ENCODE measurements at regions not wholly inside any gene's neighbourhood (a gene's known extent, or its start where the extent isn't known, plus 50 kb on each side); places are given as distances from the start of the nearest gene placed in this dataset.

- no peak for DNase-seq
Observed at GRCh38 chr2:12090072-12090471, 343.6 kb downstream of the LPIN1 start.

- no peak for DNase-seq
Observed at GRCh38 chr2:12090590-12090989, 344.2 kb downstream of the LPIN1 start.

GRCh38 chr2:12091201-12091806 is 344.9 kb downstream of the LPIN1 start:
- DNase-seq: no peak

- no peak for DNase-seq
Observed at GRCh38 chr2:12094134-12094533, 347.7 kb downstream of the LPIN1 start.

- DNase-seq: no peak
Observed at GRCh38 chr2:12096051-12096787, 349.8 kb downstream of the LPIN1 start.

GRCh38 chr2:12096788-12097449 is 350.5 kb downstream of the LPIN1 start:
- no peak for DNase-seq

DNA sequence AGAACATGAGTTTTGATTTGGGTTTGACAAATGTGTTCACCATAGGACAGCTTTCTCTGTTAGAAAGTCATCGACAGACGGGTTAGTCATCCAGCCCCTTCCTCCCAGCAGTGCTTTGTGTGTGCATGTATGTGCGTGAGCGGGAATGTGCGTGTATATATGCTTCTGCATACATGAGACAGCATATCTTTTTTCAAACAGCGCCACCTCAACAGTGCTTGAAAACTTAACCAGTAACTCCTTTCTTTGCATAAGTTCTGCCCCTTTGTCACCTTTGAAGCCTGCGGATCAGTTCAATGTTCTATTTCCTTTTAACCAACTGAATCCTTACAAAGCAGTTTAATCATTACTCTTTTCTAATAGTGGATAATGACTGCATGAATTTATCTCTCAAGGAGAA is 351.4 kb downstream of the LPIN1 start:
- DNase-seq: no peak

DNA sequence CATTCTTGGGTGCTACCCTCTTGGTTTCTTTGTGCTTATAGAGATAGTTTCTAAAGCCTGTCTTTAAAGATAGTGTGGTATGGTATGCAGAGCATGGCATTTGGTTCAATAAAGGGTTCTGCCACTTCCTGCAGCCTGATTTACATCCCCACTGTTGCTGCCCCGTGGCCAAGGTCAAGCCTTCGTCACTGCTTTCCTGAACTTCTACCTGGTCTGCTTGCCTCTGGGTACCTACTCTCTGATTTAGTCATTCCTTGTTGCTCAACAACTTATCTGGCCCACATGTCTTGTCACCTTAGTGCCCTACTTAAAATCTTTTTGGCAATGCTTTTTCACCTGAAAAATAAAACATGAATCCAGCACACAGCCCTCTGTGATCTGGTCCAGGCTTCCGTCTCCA is 352.9 kb downstream of the LPIN1 start:
- DNase-seq: no peak

GRCh38 chr2:12102679-12103078 is 356.2 kb downstream of the LPIN1 start:
- no peak for DNase-seq

GRCh38 chr2:12105180-12105579 is 358.7 kb downstream of the LPIN1 start:
- DNase-seq: no peak

GRCh38 chr2:12106440-12107080 is 360.1 kb downstream of the LPIN1 start:
- DNase-seq: no peak

DNA sequence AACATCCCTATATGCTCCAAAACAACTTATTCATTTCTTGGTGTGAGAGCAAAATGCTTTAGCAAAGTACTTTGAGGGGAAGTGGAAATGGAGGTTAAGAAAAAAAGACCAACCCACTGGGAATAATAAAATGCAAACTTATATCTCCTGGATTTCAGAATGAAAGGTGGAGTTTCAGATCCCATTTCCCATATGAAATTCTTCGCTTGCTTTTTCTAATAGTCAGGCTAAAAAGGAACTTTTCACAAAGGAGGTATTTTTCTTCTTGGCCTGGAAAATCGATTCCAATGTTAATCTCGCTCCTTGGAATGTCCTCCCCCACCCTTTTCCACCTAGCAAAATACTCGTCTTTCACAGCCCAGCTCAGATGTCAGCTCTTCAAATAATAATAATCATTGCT is 360.9 kb downstream of the LPIN1 start:
- DNase-seq: no peak

- no peak for DNase-seq
Observed at GRCh38 chr2:12107939-12108338, 361.5 kb downstream of the LPIN1 start.

GRCh38 chr2:12109363-12110017 is 363.1 kb downstream of the LPIN1 start:
- DNase-seq: no peak

GRCh38 chr2:12110074-12110473 is 363.6 kb downstream of the LPIN1 start:
- DNase-seq: no peak

DNA sequence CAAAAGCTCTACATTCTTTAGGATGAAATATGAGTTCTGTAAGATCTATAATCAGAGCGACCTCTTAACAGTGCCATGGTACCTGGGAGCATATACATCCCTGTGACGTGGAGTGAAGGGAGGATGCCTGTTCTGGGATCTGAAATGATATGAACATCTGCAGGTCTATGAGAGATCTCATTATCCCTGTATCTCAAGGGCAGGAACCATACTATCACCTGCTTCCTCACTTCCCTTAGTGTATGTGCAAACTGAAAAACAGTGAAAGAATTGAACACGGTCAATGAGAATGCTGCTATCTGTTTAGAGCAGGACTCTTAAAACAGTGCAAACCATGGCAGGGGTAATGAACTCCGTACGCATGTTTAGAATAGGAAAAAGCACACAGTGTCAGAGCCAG is 364.0 kb downstream of the LPIN1 start:
- no peak for DNase-seq

DNA sequence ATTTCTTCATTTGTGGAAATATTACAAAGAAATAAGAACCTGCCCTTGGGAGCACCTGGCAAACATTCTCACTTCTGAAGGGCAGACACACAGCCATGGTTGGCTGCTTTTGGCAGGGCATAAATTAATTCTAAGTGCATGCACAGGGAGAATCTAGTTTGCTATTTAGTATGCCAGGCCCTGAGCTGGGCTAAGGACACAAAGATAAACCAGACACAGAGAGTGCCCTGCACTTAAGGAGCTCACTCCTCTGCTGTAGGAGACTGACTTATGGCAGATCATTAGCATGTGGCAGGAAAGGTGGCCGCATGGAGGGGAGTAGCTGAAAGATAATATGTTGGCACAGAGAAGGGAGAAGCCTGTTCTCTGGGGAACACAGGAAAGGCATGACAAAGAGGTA is 367.0 kb downstream of the LPIN1 start:
- DNase-seq: no peak

GRCh38 chr2:12114816-12115215 is 368.4 kb downstream of the LPIN1 start:
- DNase-seq: no peak

DNA sequence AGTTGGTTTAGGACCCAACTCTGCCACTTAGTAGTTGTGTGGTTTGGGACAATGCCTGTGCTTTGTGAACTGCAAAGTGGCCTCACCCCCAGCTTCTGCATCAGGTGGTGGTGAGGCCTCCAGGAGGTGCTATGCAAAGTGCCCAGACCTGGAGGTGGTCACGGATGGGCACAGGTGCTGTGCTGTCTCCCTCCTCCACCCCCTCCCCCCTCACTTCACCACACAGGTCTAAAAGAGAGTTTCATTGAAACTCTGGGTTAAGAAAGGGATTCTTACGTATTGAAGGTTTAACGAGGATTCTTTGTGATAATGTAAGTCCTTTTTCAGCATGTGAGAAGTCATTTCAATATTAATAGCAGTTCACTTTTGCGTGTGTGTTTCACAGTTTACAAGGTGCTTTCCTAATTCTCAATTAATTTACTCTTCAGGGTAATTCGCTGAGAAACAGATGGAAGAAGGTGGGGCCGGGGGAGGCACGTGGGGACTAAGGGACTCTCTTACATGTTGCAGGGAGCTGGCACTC is 369.9 kb downstream of the LPIN1 start:
- no peak for DNase-seq

GRCh38 chr2:12119841-12120240 is 373.4 kb downstream of the LPIN1 start:
- DNase-seq: no peak

DNA sequence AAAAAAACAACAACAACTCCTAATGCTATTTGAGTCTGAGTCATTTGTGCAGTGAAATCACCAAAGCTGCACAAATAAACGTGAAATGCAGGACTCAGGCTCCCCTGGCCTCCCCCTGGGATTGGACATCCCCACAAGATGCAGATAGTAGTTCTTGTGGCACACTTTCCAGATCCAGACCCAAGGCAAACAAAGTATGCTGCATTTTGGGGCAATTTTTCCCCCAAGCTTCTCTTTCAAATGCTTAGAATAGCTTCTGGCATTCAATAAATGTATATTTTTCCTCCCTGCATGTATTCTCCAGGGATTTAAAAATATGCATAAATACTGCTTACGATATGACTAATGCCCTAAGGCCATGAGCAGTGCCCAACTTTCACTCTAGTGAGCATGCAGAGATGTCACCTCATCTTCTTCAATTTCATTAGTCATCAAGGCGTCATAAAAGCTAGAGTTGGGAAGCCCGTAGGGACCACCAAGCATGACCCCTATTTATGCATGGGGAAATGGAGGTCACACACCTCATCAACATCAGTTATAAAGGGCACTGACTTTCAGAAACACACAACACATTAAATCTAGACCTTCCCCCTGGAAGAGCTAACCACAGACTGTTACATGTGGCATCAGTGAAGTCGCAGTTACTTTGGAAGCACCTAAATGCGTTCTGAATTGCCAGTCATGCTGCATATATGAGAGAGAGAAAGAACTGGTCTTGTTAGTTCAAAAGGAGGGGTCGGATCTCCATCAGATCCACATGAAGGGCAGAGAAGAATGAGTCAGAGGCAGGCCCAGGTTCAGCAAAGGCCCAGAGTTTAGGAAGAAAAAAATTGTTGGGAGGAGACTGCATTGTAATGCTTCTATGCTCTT is 374.1 kb downstream of the LPIN1 start:
- no peak for DNase-seq

GRCh38 chr2:12124790-12125189 is 378.4 kb downstream of the LPIN1 start:
- DNase-seq: no peak
